AML-193 (cell line): ENCODE measurements at regions not wholly inside any gene's neighbourhood (a gene's known extent, or its start where the extent isn't known, plus 50 kb on each side); places are given as distances from the start of the nearest gene placed in this dataset.

ENCODE experiments used
- DNase-seq, 2 experiments: peaks; one replicate each; lab custom pipeline; 2025; lab: John Stamatoyannopoulos, UW

- DNase-seq = peak; percentile 36 to 51
Measured at GRCh38 chr4:80124246-80125211, 51.5 kb upstream of the ANTXR2 start.
